NCI-H748 treated with DMSO at 0.1 percent for 48 hours (cell line): ENCODE measurements at regions not wholly inside any gene's neighbourhood (a gene's known extent, or its start where the extent isn't known, plus 50 kb on each side); places are given as distances from the start of the nearest gene placed in this dataset.
"Not testable (repeated sequence)": the region's sequence is repeated elsewhere in the genome, so short reads cannot be mapped to it uniquely, and the experiment has no call there.

Experiments used
- DNase-seq: peaks from one replicate; lab custom pipeline; 2025; lab: John Stamatoyannopoulos, UW

GRCh38 chr22:35475545-35475944, 65.1 kb upstream of the RASD2 start:
- DNase-seq, result no peak

- no peak for DNase-seq
These were observed 64.3 kb upstream of the RASD2 start for GRCh38 chr22:35476341-35476740.

GRCh38 chr22:35477911-35478582, 62.6 kb upstream of the RASD2 start:
- peak; percentile 25 for DNase-seq

- no peak for DNase-seq
These were observed 62.0 kb upstream of the RASD2 start for GRCh38 chr22:35478633-35479107.

- no peak for DNase-seq
These were observed 61.3 kb upstream of the RASD2 start for GRCh38 chr22:35479359-35479758.

- no peak for DNase-seq
These were observed 60.6 kb upstream of the RASD2 start for GRCh38 chr22:35479985-35480550.

- DNase-seq, result no peak
These were observed 59.7 kb upstream of the RASD2 start for GRCh38 chr22:35480627-35481550.

GRCh38 chr22:35482311-35482710, 58.3 kb upstream of the RASD2 start:
- no peak for DNase-seq

GRCh38 chr22:35482974-35483373, 57.7 kb upstream of the RASD2 start:
- DNase-seq, result no peak

GRCh38 chr22:35483730-35484129, 56.9 kb upstream of the RASD2 start:
- DNase-seq, result no peak

GRCh38 chr22:35484651-35485556, 55.7 kb upstream of the RASD2 start:
- no peak for DNase-seq

- DNase-seq, result no peak
These were observed 54.5 kb upstream of the RASD2 start for GRCh38 chr22:35486116-35486631.

- not testable (repeated sequence) for DNase-seq
These were observed 53.0 kb upstream of the RASD2 start for GRCh38 chr22:35487623-35488022.

GRCh38 chr22:35488513-35488912, 52.1 kb upstream of the RASD2 start:
- no peak for DNase-seq

GRCh38 chr22:35489239-35489638, 51.4 kb upstream of the RASD2 start:
- DNase-seq, result no peak
